NCI-H2196 treated with DMSO at 0.1 percent for 48 hours (cell line): ENCODE measurements at regions not wholly inside any gene's neighbourhood (a gene's known extent, or its start where the extent isn't known, plus 50 kb on each side); places are given as distances from the start of the nearest gene placed in this dataset.
"Not testable (repeated sequence)": the region's sequence is repeated elsewhere in the genome, so short reads cannot be mapped to it uniquely, and the experiment has no call there.

Source experiments
- DNase-seq: peaks from one replicate; lab custom pipeline; 2025; ENCODE audit not compliant: unreplicated experiment; lab: John Stamatoyannopoulos, UW

DNA sequence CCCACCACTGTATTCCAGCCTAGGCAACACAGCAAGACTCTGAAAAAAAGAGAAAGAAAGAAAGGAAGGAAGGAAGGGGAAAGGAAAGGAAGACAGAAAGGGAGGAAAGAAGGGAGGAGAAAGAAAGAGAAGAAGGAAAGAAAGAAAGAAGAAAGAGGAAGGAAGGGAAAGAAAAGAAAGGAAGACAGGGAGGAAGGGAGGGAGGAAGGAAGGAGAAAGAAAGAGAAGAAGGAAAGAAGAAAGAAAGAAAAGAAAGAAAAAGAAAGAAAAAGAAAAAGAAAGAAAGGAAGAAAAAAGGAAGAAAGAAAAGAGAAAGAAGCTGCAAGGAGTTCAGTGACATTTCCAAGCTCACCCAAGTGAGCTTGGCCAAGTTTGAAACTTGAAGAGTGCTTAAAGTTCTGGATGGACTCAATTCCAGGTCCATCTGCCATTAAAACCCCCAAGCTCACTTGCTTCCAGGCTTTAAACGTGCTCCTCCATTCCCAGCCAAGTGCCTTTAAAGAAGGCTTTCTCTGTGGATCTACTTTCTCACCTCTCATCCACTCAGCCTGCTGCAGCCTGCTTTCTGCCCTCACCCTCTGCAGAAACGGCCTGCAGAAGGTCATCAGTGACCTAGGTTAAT, 101.5 kb downstream of the VCPKMT start:
- DNase-seq: no peak

DNA sequence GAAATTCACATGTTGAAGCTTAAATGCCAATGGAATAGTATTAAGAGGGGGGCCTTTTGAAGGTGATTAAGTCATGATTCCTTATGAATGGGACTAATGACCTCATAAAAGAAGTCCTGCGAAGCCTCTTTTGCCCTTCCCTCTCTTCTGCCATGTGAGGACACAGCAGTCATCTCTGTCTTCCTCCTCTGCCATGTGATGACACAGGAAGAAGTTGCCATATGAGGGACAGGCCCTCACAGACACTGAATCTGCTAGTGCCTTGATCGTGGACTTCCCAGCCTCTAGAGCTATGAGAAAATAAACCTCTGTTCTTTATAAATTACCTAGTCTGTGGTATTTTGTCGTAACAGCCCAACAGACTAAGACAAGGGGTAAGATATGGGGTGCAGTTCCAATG, 100.7 kb downstream of the VCPKMT start:
- DNase-seq: no peak

DNA sequence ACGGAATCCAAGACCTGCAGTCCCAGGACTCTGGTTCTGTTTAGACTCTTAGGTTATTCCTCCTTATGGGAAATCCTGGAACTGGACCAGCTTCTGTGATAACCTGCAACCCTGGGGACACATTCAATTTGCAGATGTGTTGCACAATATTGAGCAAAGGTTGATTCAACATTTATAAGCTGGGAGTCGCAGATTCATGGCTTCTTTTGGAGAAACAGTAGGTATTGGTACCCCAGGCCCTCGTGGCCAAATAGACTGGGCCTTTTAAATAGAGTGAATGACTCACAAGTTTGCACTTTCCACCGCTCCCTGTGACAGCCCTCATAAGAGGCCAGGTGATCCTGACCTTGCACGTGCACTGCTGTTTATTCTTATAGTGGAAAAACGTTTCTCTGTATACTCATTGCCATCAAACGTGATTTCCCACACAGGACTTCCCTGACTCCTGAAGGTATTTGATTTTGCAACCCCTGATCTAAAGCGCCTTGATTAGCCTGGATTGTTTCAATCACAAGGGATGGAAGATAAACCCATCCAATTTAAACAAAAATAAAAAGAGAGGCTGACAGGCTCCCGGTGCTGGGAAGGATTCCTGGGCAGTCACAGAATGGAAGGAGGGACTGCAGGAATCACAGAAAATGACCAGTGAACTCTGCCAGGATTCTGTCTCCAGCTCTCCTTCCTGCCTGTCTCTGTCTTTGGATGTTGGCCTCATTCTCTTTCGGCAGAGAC, 98.0 kb downstream of the VCPKMT start:
- no peak for DNase-seq

DNA sequence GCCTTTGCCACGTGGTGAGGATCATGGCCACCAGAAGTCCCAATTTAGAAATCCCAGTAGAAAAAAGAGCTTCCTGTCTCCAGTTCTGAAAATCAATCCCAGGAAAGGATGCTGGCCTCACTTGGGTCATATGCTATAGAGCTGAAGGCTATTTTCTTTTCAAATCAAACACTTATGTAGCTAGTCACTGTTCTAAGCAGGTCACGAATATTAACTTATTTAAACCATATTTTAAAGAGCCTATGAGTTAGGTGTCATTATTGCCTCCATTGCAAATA, 97.5 kb downstream of the VCPKMT start:
- no peak for DNase-seq

DNA sequence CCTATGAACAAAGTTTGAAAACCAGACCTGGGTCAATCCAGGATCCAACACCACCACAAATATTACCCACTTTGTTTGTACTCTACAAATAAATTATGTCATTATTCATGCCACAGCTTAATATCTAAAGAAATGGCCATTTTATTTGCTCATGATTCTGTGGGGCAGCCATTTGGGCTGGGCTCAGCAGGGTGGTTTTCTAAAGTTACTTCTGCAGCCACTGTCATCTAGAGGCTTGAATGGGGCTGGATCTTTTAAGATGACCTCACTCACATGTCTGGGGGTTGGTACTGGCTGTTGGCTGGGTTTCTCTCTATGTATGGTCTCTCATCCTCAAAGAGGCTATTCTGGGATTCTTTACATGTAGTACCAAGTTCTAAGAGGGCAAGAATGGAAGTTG, 96.2 kb downstream of the VCPKMT start:
- no peak for DNase-seq

DNA sequence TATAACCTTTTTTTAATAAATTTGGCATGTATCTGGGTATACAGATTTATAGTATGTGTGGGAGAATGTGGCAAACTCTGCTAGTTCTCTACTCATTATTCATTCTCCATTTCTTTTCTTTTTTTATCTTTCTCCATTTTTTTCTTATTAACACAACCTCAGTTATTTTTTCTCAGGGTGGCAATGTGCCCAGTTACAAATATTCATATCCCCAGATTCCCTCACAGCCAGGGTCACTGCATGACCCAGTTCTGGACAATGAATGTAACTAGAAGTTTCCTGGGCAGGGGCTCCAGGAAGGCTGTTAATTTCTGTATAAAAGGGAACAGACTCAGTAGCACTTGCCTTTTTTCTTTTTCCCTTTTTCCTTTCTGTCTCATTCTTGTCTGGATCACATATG, 95.6 kb downstream of the VCPKMT start:
- no peak for DNase-seq

DNA sequence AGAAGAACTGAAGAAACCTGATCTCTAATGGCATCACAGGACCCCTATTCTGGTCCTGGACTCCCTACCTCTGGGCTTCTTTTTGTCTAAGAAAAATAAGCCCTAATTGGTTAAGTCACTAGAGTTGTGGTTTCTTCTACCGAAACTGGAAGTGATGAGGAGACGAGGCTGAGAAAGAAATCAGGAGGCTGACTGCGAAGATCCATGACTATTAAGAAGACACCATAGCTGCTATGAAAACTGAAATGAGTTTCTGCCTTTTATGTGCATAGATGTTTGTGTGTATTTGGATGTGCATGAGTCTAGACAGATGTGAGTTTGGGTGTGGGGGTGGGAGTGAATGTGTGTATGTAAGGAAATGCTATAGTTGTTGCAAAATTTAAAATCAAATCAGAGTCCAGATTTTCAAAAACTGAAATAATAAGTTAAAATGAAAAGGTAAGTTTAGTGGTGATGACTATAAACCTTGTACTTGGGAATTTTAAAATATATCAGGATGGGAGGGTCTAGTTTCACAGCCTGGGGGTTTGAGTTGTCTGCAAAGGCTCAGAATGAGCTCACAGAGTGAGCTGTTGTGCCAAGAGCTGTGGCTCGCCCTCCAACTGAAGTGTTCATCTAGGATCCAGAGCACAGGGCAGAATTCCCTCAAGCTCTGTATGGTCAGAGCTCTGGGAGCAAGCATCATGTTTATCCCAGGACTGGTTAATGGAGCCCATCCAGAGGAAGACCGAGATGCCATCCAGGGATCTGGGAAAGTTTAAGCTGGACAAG, 94.9 kb downstream of the VCPKMT start:
- no peak for DNase-seq

DNA sequence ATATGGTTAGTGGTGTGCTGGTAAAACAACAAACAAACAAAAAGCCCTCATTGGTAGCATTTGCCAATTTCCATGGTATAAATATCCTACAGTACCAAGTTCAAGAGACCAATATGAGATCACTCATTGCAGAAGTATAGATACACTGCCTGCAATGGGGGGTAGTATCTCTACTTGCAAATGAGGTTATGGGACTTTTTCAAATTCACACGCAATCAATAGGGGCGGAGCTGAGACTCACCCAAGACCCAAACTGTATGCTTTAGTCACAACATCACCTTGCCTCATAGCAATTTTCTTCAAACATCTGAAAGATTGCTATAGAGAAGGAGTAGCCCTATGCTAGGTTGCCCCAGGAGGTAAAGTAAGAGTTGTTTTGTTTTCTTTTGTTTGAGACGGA, 93.7 kb downstream of the VCPKMT start:
- no peak for DNase-seq

DNA sequence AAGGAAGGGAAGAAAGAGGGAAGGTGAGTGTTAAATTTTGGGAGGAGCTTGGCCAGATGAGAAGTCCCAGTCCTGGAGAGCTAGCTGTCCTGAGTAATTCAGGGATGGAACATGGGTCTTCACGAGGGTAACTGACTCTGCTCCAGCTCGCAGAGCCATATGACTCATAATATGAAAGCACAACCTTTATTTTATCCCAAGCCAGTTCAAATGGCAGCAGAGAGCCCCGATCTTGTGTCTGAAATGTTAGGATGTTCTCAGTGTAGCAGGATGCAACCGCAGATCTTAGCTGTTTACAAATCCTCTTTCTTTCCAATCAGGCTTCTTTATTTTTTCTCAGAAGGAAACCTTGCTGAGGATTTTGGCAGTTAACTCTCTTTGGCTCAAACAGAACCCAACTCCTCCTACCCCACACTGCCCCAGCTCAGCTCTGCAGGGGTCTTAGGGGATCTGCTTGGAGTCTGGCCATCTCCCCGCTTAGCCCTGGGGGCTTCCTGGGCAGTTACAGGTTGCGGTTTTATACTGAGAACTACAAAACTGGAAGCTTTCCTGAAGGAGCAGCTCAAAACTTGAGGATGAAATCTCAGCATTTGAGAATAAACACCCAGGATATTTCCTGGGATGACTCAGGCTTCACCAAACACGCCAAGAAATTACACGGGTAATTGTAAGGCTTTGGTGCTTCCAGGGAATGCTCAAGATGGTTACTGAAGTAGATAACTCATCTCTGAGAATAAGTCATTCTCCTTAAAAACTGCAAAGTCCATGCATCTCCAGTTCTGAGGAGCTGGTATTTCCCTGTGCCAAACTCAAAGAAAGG, 92.5 kb downstream of the VCPKMT start:
- no peak for DNase-seq

DNA sequence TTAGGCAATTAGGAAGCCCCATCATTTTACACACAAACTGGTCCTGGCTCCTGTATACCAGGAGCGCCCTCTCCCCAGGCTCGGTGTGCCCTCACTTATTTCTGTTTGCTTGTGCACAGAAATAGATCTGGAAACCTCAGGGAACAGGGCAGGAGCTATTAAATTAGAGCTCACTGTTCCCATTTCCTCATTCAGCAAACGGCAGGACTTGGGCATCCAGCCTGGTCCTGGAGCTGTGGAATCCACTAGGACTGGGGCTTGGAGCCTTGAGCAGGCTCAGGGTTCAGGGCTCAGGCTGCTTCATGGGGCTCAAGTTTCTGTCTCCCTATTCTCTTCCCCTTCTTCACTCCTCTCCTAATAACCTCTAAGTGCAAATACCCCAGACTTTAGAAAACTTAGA, 91.3 kb downstream of the VCPKMT start:
- no peak for DNase-seq

DNA sequence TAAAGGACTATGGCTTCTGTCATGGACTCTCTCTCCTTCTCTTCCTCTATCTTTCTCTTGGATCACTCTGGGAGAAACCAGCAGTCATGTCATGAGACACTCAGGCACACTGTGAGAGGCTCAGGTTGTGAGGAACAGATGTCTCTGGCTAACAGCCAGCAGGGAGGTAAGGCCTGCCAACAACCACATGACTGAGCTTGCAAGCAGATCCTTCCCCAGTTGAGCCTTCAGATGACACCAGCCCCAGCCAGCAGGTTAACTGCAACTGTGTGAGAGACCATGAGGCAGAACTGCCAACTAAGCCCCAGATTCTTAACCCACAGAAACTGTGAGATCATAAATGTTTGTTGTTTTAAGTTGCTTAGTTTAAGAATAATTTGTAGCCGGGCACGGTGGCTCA, 90.6 kb downstream of the VCPKMT start:
- DNase-seq: no peak

DNA sequence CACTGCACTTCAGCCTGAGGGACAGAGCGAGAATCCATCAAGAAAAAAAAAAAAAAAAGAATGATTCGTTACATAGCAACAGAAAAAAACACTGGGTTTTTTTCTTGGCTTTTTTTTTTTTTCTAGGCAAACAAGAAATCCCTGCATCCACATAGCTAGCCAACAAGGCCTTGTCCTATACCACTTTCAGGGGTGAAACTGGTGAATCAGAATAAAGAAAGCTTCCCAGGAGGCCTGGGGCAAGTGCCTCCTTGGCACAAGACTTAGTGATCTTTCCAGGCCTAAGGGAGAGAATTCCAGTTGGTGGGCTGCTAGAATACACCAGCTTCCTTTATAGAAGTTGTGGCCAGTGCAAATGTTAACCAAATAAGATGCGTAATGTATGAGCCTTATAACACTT, 90.0 kb downstream of the VCPKMT start:
- no peak for DNase-seq

DNA sequence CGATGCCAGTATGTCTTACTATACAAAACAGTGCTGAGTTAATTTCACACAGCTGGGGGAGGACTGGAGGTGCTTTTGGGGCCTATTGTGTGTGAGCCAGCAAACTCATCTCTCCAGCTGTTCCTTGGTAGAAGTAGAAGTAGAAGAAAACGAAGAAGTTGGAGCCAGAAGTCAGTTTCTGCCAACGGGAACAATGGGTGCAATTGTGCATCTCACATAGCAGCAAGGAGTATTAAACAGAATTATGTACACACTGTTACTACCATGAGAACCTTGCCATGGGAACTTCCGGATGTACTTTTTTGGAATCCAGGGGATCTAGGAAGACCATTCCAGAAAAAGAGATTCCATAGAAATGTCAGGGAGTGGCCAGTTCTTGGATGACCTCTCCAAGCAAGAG, 88.6 kb downstream of the VCPKMT start:
- DNase-seq: no peak

DNA sequence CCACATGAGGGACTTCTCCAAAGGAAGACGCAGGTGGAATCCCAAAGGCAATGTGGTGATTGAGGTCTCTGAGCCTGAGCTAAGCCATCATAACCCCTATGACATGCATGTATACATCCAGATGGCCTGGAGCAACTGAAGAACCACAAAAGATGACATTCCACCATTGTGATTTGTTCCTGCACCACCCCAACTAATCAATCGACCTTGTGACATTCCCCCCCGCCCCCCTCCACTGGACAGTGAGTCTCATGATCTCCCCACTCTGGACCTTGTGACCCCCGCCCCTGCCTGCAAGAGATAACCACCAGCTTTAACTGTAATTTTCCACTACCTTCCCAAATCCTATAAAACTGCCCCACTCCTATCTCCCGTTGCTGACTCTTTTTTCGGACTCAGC, 87.9 kb downstream of the VCPKMT start:
- DNase-seq: no peak

DNA sequence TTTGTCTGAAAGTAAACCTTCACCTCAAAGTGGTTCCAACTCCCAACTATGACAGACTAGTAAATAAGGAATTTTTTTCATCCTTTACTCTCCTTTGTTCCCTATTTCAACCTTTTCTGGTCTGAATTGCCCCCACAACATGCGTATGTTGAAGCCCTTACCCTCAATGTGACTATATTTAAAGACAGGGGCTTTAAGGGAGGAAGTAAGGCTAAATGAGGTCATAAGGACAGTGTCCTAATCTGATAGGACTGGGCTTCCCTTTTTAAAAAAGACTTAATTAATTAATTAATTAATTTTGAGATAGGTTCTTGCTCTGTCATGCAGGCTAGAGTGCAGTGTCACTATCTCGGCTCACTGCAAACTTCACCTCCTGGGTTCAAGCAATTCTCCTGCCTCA, 86.3 kb downstream of the VCPKMT start:
- no peak for DNase-seq

DNA sequence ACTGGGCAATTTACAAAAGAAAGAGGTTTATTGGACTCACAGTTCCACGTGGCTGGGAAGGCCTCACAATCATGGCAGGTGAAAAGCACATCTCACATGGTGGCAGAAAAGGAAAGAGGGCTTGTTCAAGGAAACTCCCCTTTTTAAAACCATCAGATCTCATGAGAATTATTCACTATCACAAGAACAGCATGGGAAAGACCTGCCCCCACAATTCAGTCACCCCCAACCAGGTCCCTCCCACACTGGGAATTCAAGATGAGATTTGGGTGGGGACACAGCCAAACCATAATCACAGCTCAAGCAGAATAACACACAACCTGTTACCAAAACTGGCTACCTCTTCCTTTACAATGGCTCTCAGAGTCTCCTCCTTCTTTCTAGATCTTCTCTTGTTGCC, 85.5 kb downstream of the VCPKMT start:
- not testable (repeated sequence) for DNase-seq

DNA sequence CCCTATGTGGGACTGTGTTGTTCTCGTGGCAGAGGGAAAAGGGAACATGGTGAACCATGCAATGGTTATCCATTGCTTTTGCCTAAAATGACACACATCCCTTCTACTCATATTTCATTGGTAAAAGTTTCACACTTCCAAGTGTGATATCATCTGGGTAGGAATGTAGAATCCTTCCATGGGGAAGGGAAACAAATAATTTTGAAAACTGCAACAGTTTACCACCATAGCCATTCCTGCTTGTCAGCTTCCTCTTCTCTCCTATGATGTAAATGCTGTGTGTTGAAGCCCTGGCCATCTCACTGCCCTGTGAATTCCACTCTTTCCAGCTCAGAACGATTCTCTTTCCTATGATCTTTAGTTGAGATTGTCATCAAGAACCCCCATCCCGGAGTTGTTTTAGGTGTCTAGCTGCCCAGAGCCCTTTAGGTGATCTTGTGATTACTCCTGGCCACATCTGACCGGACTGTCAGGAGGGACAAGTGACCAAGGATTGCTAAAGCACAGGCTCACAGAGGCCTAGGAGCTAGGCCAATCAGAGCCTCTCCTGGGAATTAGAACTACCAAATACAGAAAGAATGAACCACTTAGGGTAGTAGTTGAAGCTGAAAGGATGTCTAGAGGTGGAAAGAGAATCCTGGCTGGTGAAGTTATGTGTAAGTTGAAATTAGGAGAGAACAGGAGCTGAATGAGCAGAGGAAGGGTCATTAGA, 84.6 kb downstream of the VCPKMT start:
- no peak for DNase-seq

DNA sequence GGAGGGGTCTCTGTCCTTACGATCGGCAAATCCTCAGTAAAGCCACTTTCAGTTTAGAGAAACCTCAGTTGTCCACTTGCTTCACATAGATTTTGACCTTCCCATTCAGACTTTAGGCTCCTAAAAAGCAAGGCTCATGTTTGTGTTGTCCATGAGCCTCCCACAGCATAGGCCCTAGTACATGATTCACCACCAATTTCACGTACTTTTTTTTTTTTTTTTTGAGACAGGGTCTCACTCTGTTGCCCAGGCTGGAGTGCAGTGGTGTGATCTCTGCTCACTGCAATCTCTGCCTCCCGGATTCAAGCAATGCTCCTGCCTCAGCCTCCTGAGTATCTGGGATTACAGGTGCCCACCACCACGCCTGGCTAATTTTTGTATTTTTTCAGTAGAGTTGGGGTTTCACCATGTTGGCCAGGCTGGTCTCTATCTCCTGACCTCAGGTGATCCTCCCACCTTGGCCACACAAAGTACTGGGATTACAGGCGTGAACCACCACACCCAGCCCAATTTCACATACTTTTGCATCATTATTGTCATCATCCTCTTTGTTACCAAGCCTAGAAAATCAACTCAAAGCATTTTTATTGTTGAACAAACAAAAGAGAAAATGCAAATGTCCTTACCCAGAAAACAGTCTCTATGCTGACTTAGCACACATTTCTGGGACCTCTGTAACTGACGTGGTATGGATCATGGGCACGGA, 83.8 kb downstream of the VCPKMT start:
- DNase-seq: not testable (repeated sequence)

DNA sequence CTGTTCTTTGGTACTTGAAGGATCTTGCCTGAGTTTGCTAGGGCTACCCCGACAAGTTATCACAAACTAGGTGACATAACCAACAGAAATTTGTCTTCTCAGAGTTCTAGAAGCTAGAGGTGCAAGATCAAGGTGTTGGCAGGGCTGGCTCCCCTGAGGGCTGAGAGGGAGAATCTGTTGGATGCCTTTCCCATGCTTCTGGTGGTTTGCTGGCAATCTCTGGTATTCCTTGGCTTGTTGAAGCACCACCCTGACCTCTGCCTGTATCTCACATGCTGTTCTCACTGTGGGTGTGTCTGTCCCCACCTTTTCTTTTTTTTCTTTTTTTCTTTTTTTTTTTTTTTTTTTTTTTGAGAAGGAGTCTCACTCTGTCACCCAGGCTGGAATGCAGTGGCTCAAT, 81.2 kb downstream of the VCPKMT start:
- DNase-seq: no peak

DNA sequence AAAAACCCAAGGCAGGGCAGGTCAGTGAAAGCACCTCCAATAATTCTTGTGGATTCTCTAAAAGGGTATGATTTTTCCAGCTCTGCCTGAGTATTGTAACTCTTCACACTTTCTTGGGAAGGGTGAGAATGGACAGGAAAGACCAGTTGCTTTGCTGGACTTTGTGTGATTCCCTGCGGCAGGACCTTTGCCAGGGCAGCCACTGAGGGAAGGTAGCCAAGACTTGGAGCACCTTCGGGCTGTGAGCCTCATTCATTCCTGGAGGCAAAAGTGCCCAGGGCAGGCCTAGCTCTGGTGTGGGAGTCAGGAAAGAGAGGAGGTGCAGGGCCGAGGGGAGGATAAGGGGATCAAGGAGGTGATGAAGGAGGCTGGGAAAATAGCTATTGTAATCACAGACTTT, 80.2 kb downstream of the VCPKMT start:
- DNase-seq: no peak
